GM21367 (cell line): ENCODE measurements at regions not wholly inside any gene's neighbourhood (a gene's known extent, or its start where the extent isn't known, plus 50 kb on each side); places are given as distances from the start of the nearest gene placed in this dataset.
"Not testable (repeated sequence)": the region's sequence is repeated elsewhere in the genome, so short reads cannot be mapped to it uniquely, and the experiment has no call there.

Source experiments
- ATAC-seq: cut with Tn5 transposase; IDR thresholded peaks from one replicate; pipeline ENCODE4 v1.9.1; 2021; ENCODE audit not compliant: unreplicated experiment

GRCh38 chr4:150021483-150021882, 56.8 kb upstream of the DCLK2 start:
- no peak for ATAC-seq

DNA sequence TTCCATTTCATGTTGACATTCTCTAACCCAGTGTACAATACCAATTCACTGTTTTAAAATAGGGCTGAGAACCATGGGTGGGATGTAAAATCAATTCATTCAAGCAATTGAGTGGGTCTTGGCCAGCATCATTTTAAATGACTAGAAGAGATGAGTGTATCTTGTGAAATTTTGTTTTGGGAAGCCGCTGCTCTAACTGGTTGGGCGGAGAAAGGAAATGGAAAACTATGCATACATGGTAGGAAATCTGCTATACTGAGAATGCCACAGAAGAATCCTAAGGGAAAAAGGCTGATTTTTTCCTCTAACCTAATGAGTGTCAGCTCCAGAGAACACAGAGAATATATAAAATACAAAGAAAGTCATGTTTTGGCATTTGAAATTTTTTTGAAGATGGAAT, 54.8 kb upstream of the DCLK2 start:
- no peak for ATAC-seq

- ATAC-seq, result not testable (repeated sequence)
Observed at GRCh38 chr4:150026987-150027386, 51.3 kb upstream of the DCLK2 start.
